NCI-H2029 (cell line): ENCODE measurements at regions not wholly inside any gene's neighbourhood (a gene's known extent, or its start where the extent isn't known, plus 50 kb on each side); places are given as distances from the start of the nearest gene placed in this dataset.
"Not testable (repeated sequence)": the region's sequence is repeated elsewhere in the genome, so short reads cannot be mapped to it uniquely, and the experiment has no call there.

Experiments
- DNase-seq: peaks from one replicate; lab custom pipeline; 2025; lab: John Stamatoyannopoulos, UW

- no peak for DNase-seq
These were observed 111.6 kb upstream of the SATB2 start for GRCh38 chr2:199569336-199569735.

GRCh38 chr2:199558156-199558555 is 100.4 kb upstream of the SATB2 start:
- DNase-seq: no peak

- DNase-seq: no peak
These were observed 99.0 kb upstream of the SATB2 start for GRCh38 chr2:199556527-199557285.

GRCh38 chr2:199554026-199554425 is 96.3 kb upstream of the SATB2 start:
- no peak for DNase-seq

- DNase-seq: no peak
These were observed 94.4 kb upstream of the SATB2 start for GRCh38 chr2:199552141-199552540.

- DNase-seq: no peak
These were observed 86.0 kb upstream of the SATB2 start for GRCh38 chr2:199543606-199544172.

GRCh38 chr2:199535445-199536177 is 77.9 kb upstream of the SATB2 start:
- no peak for DNase-seq

- not testable (repeated sequence) for DNase-seq
These were observed 76.1 kb upstream of the SATB2 start for GRCh38 chr2:199533873-199534272.

GRCh38 chr2:199527071-199527470 is 69.3 kb upstream of the SATB2 start:
- no peak for DNase-seq

GRCh38 chr2:199524689-199525574 is 67.2 kb upstream of the SATB2 start:
- DNase-seq: no peak

- no peak for DNase-seq
These were observed 51.7 kb upstream of the SATB2 start for GRCh38 chr2:199509403-199509802.
